Neuronal stem cell (in vitro differentiated cells): ENCODE measurements at regions not wholly inside any gene's neighbourhood (a gene's known extent, or its start where the extent isn't known, plus 50 kb on each side); places are given as distances from the start of the nearest gene placed in this dataset.

Experiments
- DNase-seq: peaks from one replicate; pipeline ENCODE4 v3.0.0-alpha.2; 2013; ENCODE audit warnings: low spot score
- H2AFZ ChIP-seq: one replicate; pipeline ENCODE4 v1.6.1; 2013; ENCODE audit warnings: mild to moderate bottlenecking, low read length, inconsistent platforms
- H2AK5ac ChIP-seq: 2 replicates; pipeline ENCODE4 v1.6.1; 2013; ENCODE audit warnings: low read depth, mild to moderate bottlenecking, inconsistent platforms, low read length, moderate library complexity, mixed read lengths
- H2BK120ac ChIP-seq: 2 replicates; pipeline ENCODE4 v1.6.1; 2013; ENCODE audit warnings: low read depth, mild to moderate bottlenecking, inconsistent platforms, low read length, moderate library complexity, mixed read lengths
- H2BK12ac ChIP-seq: one replicate; pipeline ENCODE4 v1.6.1; 2013; ENCODE audit warnings: low read length, inconsistent platforms
- H2BK15ac ChIP-seq: 2 replicates; pipeline ENCODE4 v1.6.1; 2013; ENCODE audit warnings: mild to moderate bottlenecking, low read length, inconsistent platforms, mixed read lengths
- H2BK5ac ChIP-seq: one replicate; pipeline ENCODE4 v1.6.1; 2013; ENCODE audit warnings: inconsistent platforms, mild to moderate bottlenecking, low read length, moderate library complexity
- H3K14ac ChIP-seq: one replicate; pipeline ENCODE4 v1.6.1; 2013; ENCODE audit warnings: low read length, inconsistent platforms
- H3K18ac ChIP-seq: 2 replicates; pipeline ENCODE4 v1.6.1; 2013; ENCODE audit warnings: low read length, inconsistent platforms
- H3K23ac ChIP-seq: 2 replicates; pipeline ENCODE4 v1.6.1; 2013; ENCODE audit warnings: low read depth, mild to moderate bottlenecking, mixed read lengths, low read length, inconsistent platforms; ENCODE audit not compliant: poor library complexity
- H3K27ac ChIP-seq: replicated peaks from 3 replicates; pipeline ENCODE4 v1.5.1; 2013; ENCODE audit warnings: low read length, inconsistent platforms
- H3K27me3 ChIP-seq, 3 experiments: 2 replicates each; pipeline ENCODE4 v1.6.1; 2013; ENCODE audit warnings: low read length in 3 of 3, mild to moderate bottlenecking in 2 of 3, inconsistent platforms in 1 of 3, low read depth in 1 of 3, mixed read lengths in 1 of 3, moderate library complexity in 1 of 3; ENCODE audit not compliant: control insufficient read depth in 3 of 3, insufficient read depth in 3 of 3
- H3K36me3 ChIP-seq, 2 donors: replicated peaks in 1 of 2; 2 replicates each; pipeline ENCODE4 v1.6.1; 2013; ENCODE audit warnings: low read length in 2 of 2; ENCODE audit not compliant: control insufficient read depth in 2 of 2, insufficient read depth in 2 of 2
- H3K4ac ChIP-seq: 2 replicates; pipeline ENCODE4 v1.6.1; 2013; ENCODE audit warnings: inconsistent platforms, mild to moderate bottlenecking, low read length, moderate library complexity
- H3K4me1 ChIP-seq, 2 donors: 1 replicate in 1 of 2; 2 replicates in 1 of 2; pipeline ENCODE4 v1.6.1; 2013; ENCODE audit warnings: low read length in 2 of 2, low read depth in 1 of 2; ENCODE audit not compliant: control insufficient read depth in 2 of 2, insufficient read depth in 1 of 2
- H3K4me2 ChIP-seq: one replicate; pipeline ENCODE4 v1.6.1; 2013; ENCODE audit warnings: mild to moderate bottlenecking, low read length, inconsistent platforms; ENCODE audit not compliant: insufficient read depth, poor library complexity, severe bottlenecking
- H3K4me3 ChIP-seq, 2 donors: 2 replicates each; pipeline ENCODE4 v1.5.1; 2013; ENCODE audit warnings: low read length in 2 of 2, mild to moderate bottlenecking in 2 of 2, inconsistent platforms in 1 of 2, moderate library complexity in 1 of 2
- H3K79me1 ChIP-seq: one replicate; pipeline ENCODE4 v1.6.1; 2013; ENCODE audit warnings: low read depth, mild to moderate bottlenecking, inconsistent platforms, low read length, moderate library complexity
- H3K9ac ChIP-seq: one replicate; pipeline ENCODE4 v1.6.1; 2013; ENCODE audit warnings: mild to moderate bottlenecking, low read depth, low read length, inconsistent platforms; ENCODE audit not compliant: poor library complexity
- H3K9me3 ChIP-seq, 2 donors: replicated peaks in 1 of 2; 2 replicates each; pipeline versions ENCODE3 to v1.6.1; 2013; ENCODE audit warnings: low read length in 2 of 2, mild to moderate bottlenecking in 2 of 2, inconsistent platforms in 1 of 2, low read depth in 1 of 2, mixed read lengths in 1 of 2, moderate library complexity in 1 of 2; ENCODE audit not compliant: control insufficient read depth in 2 of 2, insufficient read depth in 1 of 2
- H4K8ac ChIP-seq: one replicate; pipeline ENCODE4 v1.6.1; 2013; ENCODE audit warnings: low read depth, mild to moderate bottlenecking, inconsistent platforms, low read length, moderate library complexity
- H4K91ac ChIP-seq: one replicate; pipeline ENCODE4 v1.6.1; 2013; ENCODE audit warnings: low read length, low read depth, mild to moderate bottlenecking, inconsistent platforms; ENCODE audit not compliant: poor library complexity
- WGBS, 2 donors: extraction: QIAGEN DNeasy Blood & Tissue Kit; methylation state at CpG; one replicate each; pipeline ENCODE4 v1.1.7; 2013; ENCODE audit warnings: missing lambda C conversion rate in 2 of 2, mixed read lengths in 1 of 2; ENCODE audit not compliant: insufficient read length in 2 of 2, insufficient replicate concordance in 1 of 2; ENCODE audit errors: extremely low coverage in 2 of 2; 5-methylcytosine and 5-hydroxymethylcytosine counted together

GRCh38 chr3:74121761-74122160 lies 492.7 kb downstream of the CNTN3 start:
- no peak overlapping the region for H2AFZ ChIP-seq
- no peaks in the 10 kb centered on the region for H3K27me3 ChIP-seq
- H3K9ac ChIP-seq, result no peak overlapping the region
- no peak overlapping the region for H3K4me3 ChIP-seq
- DNase-seq, result no peak
- H2BK12ac ChIP-seq, result no peak overlapping the region
- H3K27ac ChIP-seq, result no peak overlapping the region
- H2BK15ac ChIP-seq, result no peak overlapping the region
- H3K23ac ChIP-seq, result no peak overlapping the region
- H2AK5ac ChIP-seq, result no peak overlapping the region
- WGBS, 2 donors, result no CpG with 5 or more reads among the region's 1 CpG
- no peak overlapping the region for H3K14ac ChIP-seq
- H3K9me3 ChIP-seq, result no peaks in the 10 kb centered on the region
- no peak overlapping the region for H4K91ac ChIP-seq
- no peaks in the 10 kb centered on the region for H3K79me1 ChIP-seq
- H2BK120ac ChIP-seq, result no peak overlapping the region
- no peak overlapping the region for H4K8ac ChIP-seq
- no peak overlapping the region for H3K18ac ChIP-seq
- no peak overlapping the region for H3K4ac ChIP-seq
- no peaks in the 10 kb centered on the region for H3K4me1 ChIP-seq
- H3K4me2 ChIP-seq, result no peak overlapping the region
- no peak overlapping the region for H2BK5ac ChIP-seq
- H3K36me3 ChIP-seq, result no peaks in the 10 kb centered on the region

- Histone ChIP-seq H3K4me2 (no peak overlapping the region), H3K27ac (no peak overlapping the region), H3K79me1 (no peaks in the 10 kb centered on the region), H3K4ac (no peak overlapping the region), H4K8ac (peak overlapping the region; percentile 43), H4K91ac (no peak overlapping the region), H3K27me3 (no peaks in the 10 kb centered on the region), H3K36me3 (no peaks in the 10 kb centered on the region), H2BK12ac (no peak overlapping the region), H2AFZ (no peak overlapping the region), H3K9me3 (no peaks in the 10 kb centered on the region), H2BK5ac (no peak overlapping the region), H3K9ac (no peak overlapping the region), H2AK5ac (no peak overlapping the region), H3K18ac (no peak overlapping the region), H3K14ac (no peak overlapping the region), H2BK15ac (no peak overlapping the region), H3K4me1 (no peaks in the 10 kb centered on the region), H2BK120ac (no peak overlapping the region), H3K23ac (no peak overlapping the region), H3K4me3 (no peak overlapping the region)
- no CpG with 5 or more reads among the region's 1 CpG for WGBS, 2 donors
- DNase-seq, result no peak
Measured at GRCh38 chr3:74119221-74119620, 494.5 kb upstream of the PDZRN3 start.

- Histone ChIP-seq H3K14ac (no peak overlapping the region), H3K79me1 (no peaks in the 10 kb centered on the region)
- no CpG with 5 or more reads among the region's 3 CpGs for WGBS, 2 donors
Measured at GRCh38 chr3:74115906-74116305, 491.2 kb upstream of the PDZRN3 start.

GRCh38 chr3:74107451-74107850 lies 482.7 kb upstream of the PDZRN3 start:
- Histone ChIP-seq H4K8ac (no peak overlapping the region), H3K4me2 (no peak overlapping the region), H2BK120ac (no peak overlapping the region), H3K18ac (no peak overlapping the region), H2AK5ac (no peak overlapping the region), H3K36me3 (no peaks in the 10 kb centered on the region), H3K27me3 (no peaks in the 10 kb centered on the region), H2BK12ac (no peak overlapping the region), H2AFZ (no peak overlapping the region), H3K27ac (no peak overlapping the region), H3K79me1 (no peaks in the 10 kb centered on the region), H3K14ac (no peak overlapping the region), H3K9me3 (no peaks in the 10 kb centered on the region), H3K4me1 (no peaks in the 10 kb centered on the region), H3K23ac (no peak overlapping the region), H3K4me3 (no peak overlapping the region), H2BK15ac (no peak overlapping the region), H2BK5ac (no peak overlapping the region), H3K9ac (no peak overlapping the region), H3K4ac (no peak overlapping the region), H4K91ac (peak overlapping the region; percentile 72)
- DNase-seq, result no peak
- WGBS, 2 donors, result no CpG with 5 or more reads among the region's 2 CpGs

More at GRCh38 chr3:74115906-74116305, 491.2 kb upstream of the PDZRN3 start:
- Histone ChIP-seq H2BK12ac (no peak overlapping the region), H3K23ac (no peak overlapping the region), H3K4me3 (no peak overlapping the region), H4K91ac (no peak overlapping the region), H3K4me1 (no peaks in the 10 kb centered on the region), H3K27ac (no peak overlapping the region), H3K18ac (no peak overlapping the region), H3K27me3 (no peaks in the 10 kb centered on the region), H3K4ac (no peak overlapping the region), H2BK15ac (no peak overlapping the region), H3K9me3 (no peaks in the 10 kb centered on the region), H2AFZ (no peak overlapping the region), H2AK5ac (no peak overlapping the region), H2BK120ac (no peak overlapping the region), H2BK5ac (no peak overlapping the region), H4K8ac (no peak overlapping the region), H3K36me3 (no peaks in the 10 kb centered on the region), H3K9ac (no peak overlapping the region), H3K4me2 (no peak overlapping the region)
- DNase-seq, result no peak
